ENCODE measurements at regions not wholly inside any gene's neighbourhood (a gene's known extent, or its start where the extent isn't known, plus 50 kb on each side); places are given as distances from the start of the nearest gene placed in this dataset.

- H3K4me1 ChIP-seq (ENCODE audit: low read length) = no peaks in the 10 kb centered on the region
- no peaks in the 10 kb centered on the region for H3K9me2 ChIP-seq (replicated peaks; ENCODE audit: insufficient read depth, low read length)
- H3K27ac ChIP-seq (ENCODE audit: low read length) = no peak overlapping the region
- H3K27me3 ChIP-seq (replicated peaks; ENCODE audit: insufficient read depth, low read length) = no peaks in the 10 kb centered on the region
- no peak for DNase-seq
- H3K9ac ChIP-seq (ENCODE audit: low read length) = no peak overlapping the region
- no peaks in the 10 kb centered on the region for H3F3A ChIP-seq (ENCODE audit: insufficient read depth, low read length)
- no peak overlapping the region for H3K4me2 ChIP-seq (ENCODE audit: low read depth, low read length)
- no peaks in the 10 kb centered on the region for H4K20me1 ChIP-seq (ENCODE audit: insufficient read depth, low read length)
- no peaks in the 10 kb centered on the region for H3K36me3 ChIP-seq (replicated peaks; ENCODE audit: insufficient read depth, low read length)
- TF ChIP-seq, protein P1, sequence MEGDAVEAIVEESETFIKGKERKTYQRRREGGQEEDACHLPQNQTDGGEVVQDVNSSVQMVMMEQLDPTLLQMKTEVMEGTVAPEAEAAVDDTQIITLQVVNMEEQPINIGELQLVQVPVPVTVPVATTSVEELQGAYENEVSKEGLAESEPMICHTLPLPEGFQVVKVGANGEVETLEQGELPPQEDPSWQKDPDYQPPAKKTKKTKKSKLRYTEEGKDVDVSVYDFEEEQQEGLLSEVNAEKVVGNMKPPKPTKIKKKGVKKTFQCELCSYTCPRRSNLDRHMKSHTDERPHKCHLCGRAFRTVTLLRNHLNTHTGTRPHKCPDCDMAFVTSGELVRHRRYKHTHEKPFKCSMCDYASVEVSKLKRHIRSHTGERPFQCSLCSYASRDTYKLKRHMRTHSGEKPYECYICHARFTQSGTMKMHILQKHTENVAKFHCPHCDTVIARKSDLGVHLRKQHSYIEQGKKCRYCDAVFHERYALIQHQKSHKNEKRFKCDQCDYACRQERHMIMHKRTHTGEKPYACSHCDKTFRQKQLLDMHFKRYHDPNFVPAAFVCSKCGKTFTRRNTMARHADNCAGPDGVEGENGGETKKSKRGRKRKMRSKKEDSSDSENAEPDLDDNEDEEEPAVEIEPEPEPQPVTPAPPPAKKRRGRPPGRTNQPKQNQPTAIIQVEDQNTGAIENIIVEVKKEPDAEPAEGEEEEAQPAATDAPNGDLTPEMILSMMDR (IDR thresholded peaks at IDR 0.05; ENCODE audit: low read length) = no peak
- TF ChIP-seq EZH2phosphoT487 (IDR thresholded peaks at IDR 0.05; ENCODE audit: low read length) (no peak), EZH2 (optimal IDR thresholded peaks at IDR 0.05; ENCODE audit: low read depth, low read length) (no peak)
- no peak overlapping the region for H3K4me3 ChIP-seq (ENCODE audit: low read length)
- no peak overlapping the region for H2AFZ ChIP-seq (ENCODE audit: low read length)
- H3K9me3 ChIP-seq (replicated peaks; ENCODE audit: insufficient read depth, low read length) = no peaks in the 10 kb centered on the region
- no peaks in the 10 kb centered on the region for H3K79me2 ChIP-seq (ENCODE audit: low read length)
Observed at GRCh38 chr1:221937155-221937953, 195.5 kb upstream of the DUSP10 start.

GRCh38 chr1:221933814-221934213 is 191.9 kb upstream of the DUSP10 start:
- H3K4me3 ChIP-seq (ENCODE audit: low read length) = no peak overlapping the region
- no peak overlapping the region for H2AFZ ChIP-seq (ENCODE audit: low read length)
- H3K36me3 ChIP-seq (replicated peaks; ENCODE audit: insufficient read depth, low read length) = no peaks in the 10 kb centered on the region
- H3K9me2 ChIP-seq (replicated peaks; ENCODE audit: insufficient read depth, low read length) = no peaks in the 10 kb centered on the region
- no peaks in the 10 kb centered on the region for H3K79me2 ChIP-seq (ENCODE audit: low read length)
- no peak overlapping the region for H3K4me2 ChIP-seq (ENCODE audit: low read depth, low read length)
- no peak for TF ChIP-seq EZH2 (optimal IDR thresholded peaks at IDR 0.05; ENCODE audit: low read depth, low read length)
- TF ChIP-seq, protein P1 (IDR thresholded peaks at IDR 0.05; ENCODE audit: low read length) = no peak
- no peak for TF ChIP-seq EZH2phosphoT487 (IDR thresholded peaks at IDR 0.05; ENCODE audit: low read length)
- no peaks in the 10 kb centered on the region for H3K4me1 ChIP-seq (ENCODE audit: low read length)
- H3K27ac ChIP-seq (ENCODE audit: low read length) = no peak overlapping the region
- DNase-seq = no peak
- H3F3A ChIP-seq (ENCODE audit: insufficient read depth, low read length) = no peaks in the 10 kb centered on the region
- no peaks in the 10 kb centered on the region for H3K27me3 ChIP-seq (replicated peaks; ENCODE audit: insufficient read depth, low read length)
- H3K9ac ChIP-seq (ENCODE audit: low read length) = no peak overlapping the region
- no peaks in the 10 kb centered on the region for H3K9me3 ChIP-seq (replicated peaks; ENCODE audit: insufficient read depth, low read length)
- no peaks in the 10 kb centered on the region for H4K20me1 ChIP-seq (ENCODE audit: insufficient read depth, low read length)

DNA sequence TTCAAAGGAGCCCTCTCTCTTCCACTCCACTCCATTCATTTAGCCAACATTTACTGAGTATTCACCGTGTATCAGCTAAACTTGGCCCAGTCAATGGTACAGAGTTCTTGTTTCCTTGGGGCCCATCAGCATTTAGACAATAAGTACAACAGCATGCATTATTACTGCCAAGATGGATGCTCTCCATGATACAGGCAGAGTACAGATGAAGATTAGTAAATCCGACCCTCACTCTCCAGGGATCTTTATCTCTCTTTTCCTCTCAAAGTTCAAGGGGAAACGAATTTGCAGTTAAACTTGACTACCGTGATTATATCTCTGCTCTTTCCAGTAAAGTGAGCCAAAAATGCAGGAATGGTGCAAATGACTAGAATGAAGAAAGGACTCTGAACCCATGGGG is 184.6 kb upstream of the DUSP10 start:
- TF ChIP-seq, protein P1 (IDR thresholded peaks at IDR 0.05; ENCODE audit: low read length) = no peak
- TF ChIP-seq EZH2phosphoT487 (IDR thresholded peaks at IDR 0.05; ENCODE audit: low read length) (no peak), EZH2 (optimal IDR thresholded peaks at IDR 0.05; ENCODE audit: low read depth, low read length) (no peak)
- peaks cover 8% of the 10 kb centered on the region for H3K4me1 ChIP-seq (ENCODE audit: low read length)
- no peaks in the 10 kb centered on the region for H3K9me3 ChIP-seq (replicated peaks; ENCODE audit: insufficient read depth, low read length)
- H3K79me2 ChIP-seq (ENCODE audit: low read length) = no peaks in the 10 kb centered on the region
- no peaks in the 10 kb centered on the region for H3K36me3 ChIP-seq (replicated peaks; ENCODE audit: insufficient read depth, low read length)
- no peaks in the 10 kb centered on the region for H3K27me3 ChIP-seq (replicated peaks; ENCODE audit: insufficient read depth, low read length)
- no peak overlapping the region for H3K4me2 ChIP-seq (ENCODE audit: low read depth, low read length)
- no peaks in the 10 kb centered on the region for H3F3A ChIP-seq (ENCODE audit: insufficient read depth, low read length)
- no peak for DNase-seq
- no peaks in the 10 kb centered on the region for H4K20me1 ChIP-seq (ENCODE audit: insufficient read depth, low read length)
- H3K9ac ChIP-seq (ENCODE audit: low read length) = no peak overlapping the region
- H3K4me3 ChIP-seq (ENCODE audit: low read length) = no peak overlapping the region
- H3K9me2 ChIP-seq (replicated peaks; ENCODE audit: insufficient read depth, low read length) = no peaks in the 10 kb centered on the region
- no peak overlapping the region for H2AFZ ChIP-seq (ENCODE audit: low read length)
- no peak overlapping the region for H3K27ac ChIP-seq (ENCODE audit: low read length)
